ENCODE measurements at regions not wholly inside any gene's neighbourhood (a gene's known extent, or its start where the extent isn't known, plus 50 kb on each side); places are given as distances from the start of the nearest gene placed in this dataset.

- TF ChIP-seq CTCF (IDR thresholded peaks at IDR 0.05) (no peak), POLR2A (IDR thresholded peaks at IDR 0.05) (no peak)
Observed at GRCh38 chr10:24790073-24790472, 66.4 kb upstream of the ARHGAP21 start.

Measured in heart left ventricle (tissue), 13 donors.